ENCODE measurements at regions not wholly inside any gene's neighbourhood (a gene's known extent, or its start where the extent isn't known, plus 50 kb on each side); places are given as distances from the start of the nearest gene placed in this dataset.

DNA sequence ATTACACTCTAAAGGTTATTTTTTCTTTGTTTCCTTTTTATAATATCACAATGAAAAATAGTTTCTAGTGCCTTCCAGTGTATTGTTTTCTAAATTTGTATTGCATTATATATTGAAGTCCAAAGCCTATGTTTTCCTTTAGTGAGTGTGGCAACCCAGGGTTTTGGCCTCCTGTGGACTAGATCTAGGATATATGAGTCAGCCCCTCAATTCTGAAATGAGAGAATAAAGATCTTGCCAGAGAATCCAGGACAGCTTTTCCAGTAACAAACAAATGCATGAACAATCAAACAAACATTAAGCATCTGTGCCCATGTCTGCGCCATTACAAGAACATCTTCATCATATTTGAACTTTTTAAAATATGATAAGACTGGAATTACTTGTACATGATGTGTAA, 70.7 kb upstream of the SSTR1 start:
- no peak overlapping the region for H3K27ac ChIP-seq (ENCODE audit: extremely low read depth, low read depth, low read length)
- ChIA-PET CTCF (no interaction called here), POLR2A (no interaction called here)
- no peaks in the 10 kb centered on the region for H3K4me1 ChIP-seq (ENCODE audit: control insufficient read depth, insufficient read depth, low read length)
- no peaks in the 10 kb centered on the region for H3K9me3 ChIP-seq (ENCODE audit: control insufficient read depth, insufficient read depth, low read depth, low read length)
- no peaks in the 10 kb centered on the region for H3K36me3 ChIP-seq (ENCODE audit: control insufficient read depth in 2 of 2, insufficient read depth in 1 of 2, low read length in 2 of 2)
- TF ChIP-seq, protein P1, sequence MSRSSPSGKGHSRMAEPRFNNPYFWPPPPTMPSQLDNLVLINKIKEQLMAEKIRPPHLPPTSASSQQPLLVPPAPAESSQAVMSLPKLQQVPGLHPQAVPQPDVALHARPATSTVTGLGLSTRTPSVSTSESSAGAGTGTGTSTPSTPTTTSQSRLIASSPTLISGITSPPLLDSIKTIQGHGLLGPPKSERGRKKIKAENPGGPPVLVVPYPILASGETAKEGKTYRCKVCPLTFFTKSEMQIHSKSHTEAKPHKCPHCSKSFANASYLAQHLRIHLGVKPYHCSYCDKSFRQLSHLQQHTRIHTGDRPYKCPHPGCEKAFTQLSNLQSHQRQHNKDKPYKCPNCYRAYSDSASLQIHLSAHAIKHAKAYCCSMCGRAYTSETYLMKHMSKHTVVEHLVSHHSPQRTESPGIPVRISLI (tag by site-specific recombination; IDR thresholded peaks at IDR 0.05), result no peak
- TF ChIP-seq ZNF792 (tag by site-specific recombination; IDR thresholded peaks at IDR 0.05) (no peak), MZF1 (tag by site-specific recombination; IDR thresholded peaks at IDR 0.05; ENCODE audit: borderline replicate concordance) (no peak), ZNF211 (tag by site-specific recombination; IDR thresholded peaks at IDR 0.05; ENCODE audit: low read depth) (no peak), SP2 (tag by site-specific recombination; IDR thresholded peaks at IDR 0.05) (no peak), ZNF416 (tag by site-specific recombination; IDR thresholded peaks at IDR 0.05) (no peak)
- TF ChIP-seq, protein P2, sequence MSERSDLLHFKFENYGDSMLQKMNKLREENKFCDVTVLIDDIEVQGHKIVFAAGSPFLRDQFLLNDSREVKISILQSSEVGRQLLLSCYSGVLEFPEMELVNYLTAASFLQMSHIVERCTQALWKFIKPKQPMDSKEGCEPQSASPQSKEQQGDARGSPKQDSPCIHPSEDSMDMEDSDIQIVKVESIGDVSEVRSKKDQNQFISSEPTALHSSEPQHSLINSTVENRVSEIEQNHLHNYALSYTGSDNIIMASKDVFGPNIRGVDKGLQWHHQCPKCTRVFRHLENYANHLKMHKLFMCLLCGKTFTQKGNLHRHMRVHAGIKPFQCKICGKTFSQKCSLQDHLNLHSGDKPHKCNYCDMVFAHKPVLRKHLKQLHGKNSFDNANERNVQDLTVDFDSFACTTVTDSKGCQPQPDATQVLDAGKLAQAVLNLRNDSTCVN (tag by site-specific recombination; optimal IDR thresholded peaks at IDR 0.05), result no peak
- no peak overlapping the region for H3K4me3 ChIP-seq (ENCODE audit: low read depth, low read length)

DNA sequence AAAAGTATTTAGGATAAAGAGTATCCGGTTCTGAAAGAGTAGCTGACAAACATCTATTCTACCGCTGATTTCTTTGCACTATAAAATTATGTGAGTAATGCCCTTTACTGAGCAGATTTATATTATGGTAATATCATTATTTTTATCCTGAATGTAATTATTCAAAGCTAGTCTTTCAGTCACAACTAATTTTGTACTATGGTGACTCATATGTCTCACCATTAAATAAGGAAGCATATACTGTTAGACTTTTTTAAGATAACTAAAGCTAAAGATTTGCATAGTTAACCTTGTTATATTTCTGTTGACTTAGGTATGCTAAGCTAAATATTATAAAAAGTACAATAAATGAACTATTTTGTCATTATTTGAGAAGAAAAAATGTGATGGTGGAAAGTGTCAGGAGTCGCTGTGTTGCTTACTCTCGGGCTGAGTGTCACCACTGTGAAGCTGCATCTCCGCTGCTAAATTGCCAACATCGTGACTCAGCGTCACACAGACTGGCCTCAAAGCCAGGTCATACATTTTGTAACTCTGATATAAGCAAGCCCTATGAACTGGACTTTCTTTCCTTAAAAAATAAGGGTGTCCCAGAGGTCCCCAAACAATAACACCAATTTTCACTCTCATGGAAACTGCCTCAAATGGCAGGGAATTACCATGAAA, 69.1 kb upstream of the SSTR1 start:
- TF ChIP-seq ZNF169 (tag by site-specific recombination; IDR thresholded peaks at IDR 0.05) (no peak), ZNF391 (tag by site-specific recombination; IDR thresholded peaks at IDR 0.05; ENCODE audit: borderline replicate concordance, low read depth) (no peak), SP2 (tag by site-specific recombination; IDR thresholded peaks at IDR 0.05) (no peak), ZNF223 (tag by site-specific recombination; IDR thresholded peaks at IDR 0.05) (no peak), ZNF596 (tag by site-specific recombination; IDR thresholded peaks at IDR 0.05) (no peak), ZFP69B (tag by site-specific recombination; IDR thresholded peaks at IDR 0.05) (no peak), ZSCAN16 (tag by site-specific recombination; IDR thresholded peaks at IDR 0.05) (no peak), KLF16 (tag by site-specific recombination; IDR thresholded peaks at IDR 0.05) (no peak), ZNF175 (tag by site-specific recombination; IDR thresholded peaks at IDR 0.05) (no peak), ZNF138 (tag by site-specific recombination; IDR thresholded peaks at IDR 0.05; ENCODE audit: borderline replicate concordance) (no peak), ZNF76 (tag by site-specific recombination; IDR thresholded peaks at IDR 0.05; ENCODE audit: borderline replicate concordance, low read depth) (no peak), ZNF677 (tag by site-specific recombination; IDR thresholded peaks at IDR 0.05) (no peak), ZFP37 (tag by site-specific recombination; IDR thresholded peaks at IDR 0.05) (no peak)
- TF ChIP-seq, protein P3, sequence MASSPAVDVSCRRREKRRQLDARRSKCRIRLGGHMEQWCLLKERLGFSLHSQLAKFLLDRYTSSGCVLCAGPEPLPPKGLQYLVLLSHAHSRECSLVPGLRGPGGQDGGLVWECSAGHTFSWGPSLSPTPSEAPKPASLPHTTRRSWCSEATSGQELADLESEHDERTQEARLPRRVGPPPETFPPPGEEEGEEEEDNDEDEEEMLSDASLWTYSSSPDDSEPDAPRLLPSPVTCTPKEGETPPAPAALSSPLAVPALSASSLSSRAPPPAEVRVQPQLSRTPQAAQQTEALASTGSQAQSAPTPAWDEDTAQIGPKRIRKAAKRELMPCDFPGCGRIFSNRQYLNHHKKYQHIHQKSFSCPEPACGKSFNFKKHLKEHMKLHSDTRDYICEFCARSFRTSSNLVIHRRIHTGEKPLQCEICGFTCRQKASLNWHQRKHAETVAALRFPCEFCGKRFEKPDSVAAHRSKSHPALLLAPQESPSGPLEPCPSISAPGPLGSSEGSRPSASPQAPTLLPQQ (tag by site-specific recombination; IDR thresholded peaks at IDR 0.05), result no peak
- TF ChIP-seq, protein P4, sequence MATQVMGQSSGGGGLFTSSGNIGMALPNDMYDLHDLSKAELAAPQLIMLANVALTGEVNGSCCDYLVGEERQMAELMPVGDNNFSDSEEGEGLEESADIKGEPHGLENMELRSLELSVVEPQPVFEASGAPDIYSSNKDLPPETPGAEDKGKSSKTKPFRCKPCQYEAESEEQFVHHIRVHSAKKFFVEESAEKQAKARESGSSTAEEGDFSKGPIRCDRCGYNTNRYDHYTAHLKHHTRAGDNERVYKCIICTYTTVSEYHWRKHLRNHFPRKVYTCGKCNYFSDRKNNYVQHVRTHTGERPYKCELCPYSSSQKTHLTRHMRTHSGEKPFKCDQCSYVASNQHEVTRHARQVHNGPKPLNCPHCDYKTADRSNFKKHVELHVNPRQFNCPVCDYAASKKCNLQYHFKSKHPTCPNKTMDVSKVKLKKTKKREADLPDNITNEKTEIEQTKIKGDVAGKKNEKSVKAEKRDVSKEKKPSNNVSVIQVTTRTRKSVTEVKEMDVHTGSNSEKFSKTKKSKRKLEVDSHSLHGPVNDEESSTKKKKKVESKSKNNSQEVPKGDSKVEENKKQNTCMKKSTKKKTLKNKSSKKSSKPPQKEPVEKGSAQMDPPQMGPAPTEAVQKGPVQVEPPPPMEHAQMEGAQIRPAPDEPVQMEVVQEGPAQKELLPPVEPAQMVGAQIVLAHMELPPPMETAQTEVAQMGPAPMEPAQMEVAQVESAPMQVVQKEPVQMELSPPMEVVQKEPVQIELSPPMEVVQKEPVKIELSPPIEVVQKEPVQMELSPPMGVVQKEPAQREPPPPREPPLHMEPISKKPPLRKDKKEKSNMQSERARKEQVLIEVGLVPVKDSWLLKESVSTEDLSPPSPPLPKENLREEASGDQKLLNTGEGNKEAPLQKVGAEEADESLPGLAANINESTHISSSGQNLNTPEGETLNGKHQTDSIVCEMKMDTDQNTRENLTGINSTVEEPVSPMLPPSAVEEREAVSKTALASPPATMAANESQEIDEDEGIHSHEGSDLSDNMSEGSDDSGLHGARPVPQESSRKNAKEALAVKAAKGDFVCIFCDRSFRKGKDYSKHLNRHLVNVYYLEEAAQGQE (tag by site-specific recombination; IDR thresholded peaks at IDR 0.05), result no peak
- TF ChIP-seq, protein P5, sequence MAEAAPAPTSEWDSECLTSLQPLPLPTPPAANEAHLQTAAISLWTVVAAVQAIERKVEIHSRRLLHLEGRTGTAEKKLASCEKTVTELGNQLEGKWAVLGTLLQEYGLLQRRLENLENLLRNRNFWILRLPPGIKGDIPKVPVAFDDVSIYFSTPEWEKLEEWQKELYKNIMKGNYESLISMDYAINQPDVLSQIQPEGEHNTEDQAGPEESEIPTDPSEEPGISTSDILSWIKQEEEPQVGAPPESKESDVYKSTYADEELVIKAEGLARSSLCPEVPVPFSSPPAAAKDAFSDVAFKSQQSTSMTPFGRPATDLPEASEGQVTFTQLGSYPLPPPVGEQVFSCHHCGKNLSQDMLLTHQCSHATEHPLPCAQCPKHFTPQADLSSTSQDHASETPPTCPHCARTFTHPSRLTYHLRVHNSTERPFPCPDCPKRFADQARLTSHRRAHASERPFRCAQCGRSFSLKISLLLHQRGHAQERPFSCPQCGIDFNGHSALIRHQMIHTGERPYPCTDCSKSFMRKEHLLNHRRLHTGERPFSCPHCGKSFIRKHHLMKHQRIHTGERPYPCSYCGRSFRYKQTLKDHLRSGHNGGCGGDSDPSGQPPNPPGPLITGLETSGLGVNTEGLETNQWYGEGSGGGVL (tag by site-specific recombination; IDR thresholded peaks at IDR 0.05), result no peak
- TF ChIP-seq, protein P6, sequence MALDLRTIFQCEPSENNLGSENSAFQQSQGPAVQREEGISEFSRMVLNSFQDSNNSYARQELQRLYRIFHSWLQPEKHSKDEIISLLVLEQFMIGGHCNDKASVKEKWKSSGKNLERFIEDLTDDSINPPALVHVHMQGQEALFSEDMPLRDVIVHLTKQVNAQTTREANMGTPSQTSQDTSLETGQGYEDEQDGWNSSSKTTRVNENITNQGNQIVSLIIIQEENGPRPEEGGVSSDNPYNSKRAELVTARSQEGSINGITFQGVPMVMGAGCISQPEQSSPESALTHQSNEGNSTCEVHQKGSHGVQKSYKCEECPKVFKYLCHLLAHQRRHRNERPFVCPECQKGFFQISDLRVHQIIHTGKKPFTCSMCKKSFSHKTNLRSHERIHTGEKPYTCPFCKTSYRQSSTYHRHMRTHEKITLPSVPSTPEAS (tag by site-specific recombination; IDR thresholded peaks at IDR 0.05), result no peak
- Histone ChIP-seq H3K36me3 (ENCODE audit: control insufficient read depth in 2 of 2, insufficient read depth in 1 of 2, low read length in 2 of 2) (no peaks in the 10 kb centered on the region), H3K4me1 (ENCODE audit: control insufficient read depth, insufficient read depth, low read length) (no peaks in the 10 kb centered on the region), H3K4me3 (ENCODE audit: low read depth, low read length) (no peak overlapping the region), H3K9me3 (ENCODE audit: control insufficient read depth, insufficient read depth, low read depth, low read length) (no peaks in the 10 kb centered on the region), H3K27ac (ENCODE audit: extremely low read depth, low read depth, low read length) (no peak overlapping the region)
- POLR2A ChIA-PET, result no interaction called here
- CTCF ChIA-PET, result interaction anchor here (0.5 kb wide), 1 partner anchor 170 kb away, joined by 3 read pairs; no protein-coding TSS in a partner anchor
